HG02588 (cell line): ENCODE measurements at regions not wholly inside any gene's neighbourhood (a gene's known extent, or its start where the extent isn't known, plus 50 kb on each side); places are given as distances from the start of the nearest gene placed in this dataset.

Source experiments
- ATAC-seq: cut with Tn5 transposase; IDR thresholded peaks from one replicate; pipeline ENCODE4 v1.9.1; 2021; ENCODE audit warnings: mild to moderate bottlenecking, moderate library complexity; ENCODE audit not compliant: unreplicated experiment

GRCh38 chr2:185891403-185891802, 152.8 kb downstream of the FSIP2 start:
- ATAC-seq, result no peak

GRCh38 chr2:185891804-185892411, 153.3 kb downstream of the FSIP2 start:
- no peak for ATAC-seq

GRCh38 chr2:185892484-185892883, 153.9 kb downstream of the FSIP2 start:
- no peak for ATAC-seq

- no peak for ATAC-seq
These were observed 155.6 kb downstream of the FSIP2 start for GRCh38 chr2:185894223-185894622.

DNA sequence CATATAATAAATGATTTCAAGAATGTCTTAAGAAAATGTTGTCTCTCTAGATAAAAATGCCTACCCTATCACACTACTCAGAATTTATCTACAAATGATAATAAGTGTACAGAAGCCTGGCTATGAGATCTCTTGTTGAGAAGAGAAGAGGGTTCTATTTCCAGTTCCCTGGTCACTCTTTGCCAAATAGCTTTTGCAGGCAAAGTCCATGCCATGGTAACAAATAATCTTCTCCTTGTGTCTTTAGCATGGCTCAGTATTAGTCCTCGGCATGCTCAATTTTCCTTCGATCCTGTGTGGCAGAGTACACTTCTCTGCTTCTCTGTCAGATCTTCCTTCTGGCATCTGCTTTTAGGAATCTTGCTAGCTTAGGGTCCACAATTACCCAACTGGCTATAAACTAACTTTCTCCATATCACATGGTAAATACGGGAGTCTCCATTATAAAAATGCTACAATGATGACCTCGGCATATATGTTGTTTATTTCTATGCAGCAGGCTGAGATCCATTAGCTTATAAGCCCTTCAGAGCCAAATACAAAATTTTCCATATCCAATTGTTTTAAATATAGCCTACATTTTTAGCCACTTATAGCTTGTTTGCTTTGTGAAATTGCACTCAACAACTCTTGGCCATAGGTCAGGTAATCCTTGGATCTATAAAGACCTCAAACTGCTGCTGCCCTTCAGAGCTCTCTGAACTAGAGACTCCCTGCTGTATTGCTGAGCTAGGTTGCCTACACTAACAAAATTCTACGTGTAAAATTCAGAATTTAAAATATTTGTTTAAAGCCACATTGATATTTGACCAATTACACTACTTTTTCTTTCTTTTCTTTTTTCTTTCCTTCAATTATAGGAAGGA, 157.5 kb downstream of the FSIP2 start:
- no peak for ATAC-seq

- no peak for ATAC-seq
These were observed 160.8 kb downstream of the FSIP2 start for GRCh38 chr2:185899366-185899765.

DNA sequence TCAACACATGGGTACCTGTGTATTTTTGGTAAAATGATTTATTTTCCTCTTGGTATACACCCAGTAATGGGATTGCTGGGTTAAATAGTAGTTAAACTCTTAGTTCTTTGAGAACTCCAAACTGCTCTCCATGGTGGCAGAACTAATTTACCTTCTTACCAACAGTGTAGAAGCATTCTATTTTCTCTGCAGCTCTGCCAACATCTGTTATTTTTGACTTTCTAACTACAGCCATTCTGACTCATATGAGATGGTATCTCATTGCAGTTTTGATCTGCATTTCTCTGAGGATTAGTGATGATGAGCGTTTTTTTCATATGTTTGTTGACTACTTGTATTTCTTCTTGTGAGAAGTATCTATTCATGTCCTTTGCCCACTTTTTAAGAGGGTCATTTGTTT, 180.6 kb downstream of the FSIP2 start:
- no peak for ATAC-seq

GRCh38 chr2:185921048-185921756, 182.6 kb downstream of the FSIP2 start:
- ATAC-seq, result no peak

- ATAC-seq, result no peak
These were observed 195.6 kb downstream of the FSIP2 start for GRCh38 chr2:185934232-185934631.

DNA sequence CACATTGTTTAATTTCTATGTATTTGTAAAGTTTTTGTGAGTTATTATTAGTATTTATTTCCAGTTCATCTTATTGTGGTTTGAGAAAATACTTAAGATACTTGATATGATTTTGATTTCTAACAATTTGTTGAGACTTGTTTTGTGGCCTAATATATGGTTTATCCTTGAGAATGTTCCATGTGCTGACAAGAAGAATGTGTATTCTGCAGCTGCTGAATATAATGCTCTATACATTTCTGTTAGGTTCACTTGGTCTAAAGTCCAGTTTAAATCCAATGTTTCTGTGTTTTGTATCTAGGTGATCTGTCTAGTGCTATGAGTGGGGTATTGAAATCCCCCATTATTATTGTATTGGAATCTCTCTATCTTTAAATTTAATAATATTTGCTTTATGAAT, 201.3 kb downstream of the FSIP2 start:
- ATAC-seq, result no peak

DNA sequence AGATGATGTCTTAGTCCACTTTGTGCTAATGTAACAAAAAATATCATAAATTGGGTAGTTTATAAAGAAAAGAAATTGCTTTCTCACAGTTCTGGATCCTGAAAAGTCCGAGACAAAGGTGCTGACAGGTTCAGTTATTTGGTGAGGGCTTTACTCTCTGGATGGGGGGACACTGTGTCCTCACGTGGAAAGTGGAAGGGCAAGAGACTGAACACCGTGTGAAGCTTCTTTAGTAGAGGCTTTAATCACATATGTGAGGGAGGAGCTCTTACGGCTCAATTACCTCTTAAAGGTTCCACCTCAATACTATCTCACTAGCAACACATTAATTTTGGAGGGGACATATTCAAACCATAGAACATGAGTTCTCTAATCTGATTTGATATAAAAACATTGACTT, 204.3 kb downstream of the FSIP2 start:
- ATAC-seq, result no peak

GRCh38 chr2:185947722-185948121, 209.1 kb downstream of the FSIP2 start:
- ATAC-seq, result no peak

GRCh38 chr2:185952100-185952499, 213.5 kb downstream of the FSIP2 start:
- no peak for ATAC-seq

GRCh38 chr2:185954389-185954788, 215.8 kb downstream of the FSIP2 start:
- ATAC-seq, result no peak

- no peak for ATAC-seq
These were observed 216.4 kb downstream of the FSIP2 start for GRCh38 chr2:185955050-185955449.

DNA sequence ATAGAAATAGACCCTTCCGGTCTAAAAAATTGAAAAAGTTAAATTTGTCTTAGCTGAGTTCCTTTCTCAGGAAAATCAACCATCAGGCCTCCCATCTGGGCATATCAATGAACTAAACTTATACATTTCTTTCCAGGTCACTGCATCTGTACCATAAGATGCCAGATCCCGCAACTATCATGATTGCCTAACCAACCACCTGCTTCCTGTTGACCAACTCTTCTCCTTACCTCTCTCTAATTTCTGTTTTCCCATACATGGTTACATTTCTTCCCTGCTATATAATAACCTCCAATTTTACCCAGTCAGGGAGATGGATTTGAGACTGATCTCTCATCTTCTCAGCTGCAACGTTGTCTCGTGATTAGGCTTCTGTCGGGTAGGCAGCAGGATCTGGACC, 228.7 kb downstream of the FSIP2 start:
- no peak for ATAC-seq

- ATAC-seq, result no peak
These were observed 231.7 kb downstream of the FSIP2 start for GRCh38 chr2:185970148-185970852.

DNA sequence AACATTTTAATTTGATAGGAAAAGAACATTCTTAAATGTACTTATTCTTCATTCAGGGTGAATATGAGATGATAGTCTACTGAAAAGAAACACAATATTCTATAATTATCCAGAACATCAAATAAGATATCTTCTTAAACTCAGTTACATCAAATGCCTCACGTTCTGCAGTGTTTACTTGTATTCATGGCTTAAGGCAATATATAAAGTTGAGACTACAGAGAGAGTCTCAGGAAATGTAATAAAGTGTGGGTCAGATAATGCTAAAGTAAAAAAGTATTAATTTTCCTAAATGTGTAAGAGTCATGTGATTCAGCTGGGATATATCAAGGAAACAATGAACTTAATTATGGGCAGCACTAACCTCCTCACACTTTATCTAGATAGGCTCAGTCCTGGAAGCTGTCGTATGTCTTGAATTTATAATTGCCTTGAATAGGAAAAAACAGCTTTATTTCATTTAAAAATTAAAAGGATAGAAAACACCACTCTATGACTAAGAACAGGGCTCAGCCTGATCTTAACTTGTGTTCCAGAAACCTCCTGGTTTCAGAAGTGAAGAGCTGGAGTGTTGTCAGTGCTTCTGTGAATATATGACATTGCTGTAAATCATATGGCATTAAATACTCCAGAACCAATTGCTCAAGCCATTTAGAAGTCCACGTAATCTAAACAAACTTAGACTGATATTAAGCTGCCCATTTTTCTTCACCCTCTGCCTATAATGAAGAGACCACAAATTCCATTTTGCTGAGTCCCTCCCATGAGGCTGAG, 240.2 kb downstream of the FSIP2 start:
- no peak for ATAC-seq

- ATAC-seq, result no peak
These were observed 241.0 kb downstream of the FSIP2 start for GRCh38 chr2:185979546-185980071.

GRCh38 chr2:185980944-185981343, 242.3 kb downstream of the FSIP2 start:
- ATAC-seq, result no peak
